Mesothelial cell of epicardium (in vitro differentiated cells): ENCODE measurements at regions not wholly inside any gene's neighbourhood (a gene's known extent, or its start where the extent isn't known, plus 50 kb on each side); places are given as distances from the start of the nearest gene placed in this dataset.

ENCODE experiments used
- DNase-seq, 2 experiments: peaks; one replicate each; pipeline ENCODE4 v3.0.0; 2021; ENCODE audit warnings: low spot score in 2 of 2; ENCODE audit not compliant: unreplicated experiment in 2 of 2
- H3K27ac Mint-ChIP-seq: 2 replicates; pipeline ENCODE4 v1.8.0; 2021; ENCODE audit warnings: mixed read lengths
- H3K27me3 Mint-ChIP-seq: 2 replicates; pipeline ENCODE4 v1.8.0; 2021; ENCODE audit warnings: low read depth, mixed read lengths
- H3K36me3 Mint-ChIP-seq: 2 replicates; pipeline ENCODE4 v1.8.0; 2021; ENCODE audit warnings: mixed read lengths
- H3K4me1 Mint-ChIP-seq: 2 replicates; pipeline ENCODE4 v1.8.0; 2021; ENCODE audit warnings: mixed read lengths
- H3K4me3 Mint-ChIP-seq: 2 replicates; pipeline ENCODE4 v1.8.0; 2021; ENCODE audit warnings: mild to moderate bottlenecking, moderate library complexity, mixed read lengths
- H3K9me3 Mint-ChIP-seq: 2 replicates; pipeline ENCODE4 v1.8.0; 2021; ENCODE audit warnings: mixed read lengths
- CTCF ChIP-seq: fragments of 200-600 bp; sonication (generic); IDR thresholded peaks from one replicate; pipeline ENCODE4 v1.5.0; 2021; ENCODE audit warnings: antibody characterized with exemption; ENCODE audit not compliant: unreplicated experiment

GRCh38 chr5:51944500-51945125 lies 561.4 kb downstream of the ISL1 start:
- no peak for DNase-seq
- no peak for TF ChIP-seq CTCF
- no peak overlapping the region for H3K4me3 Mint-ChIP-seq
- peaks cover 63% of the 10 kb centered on the region for H3K9me3 Mint-ChIP-seq
- no peak overlapping the region for H3K27ac Mint-ChIP-seq
- H3K27me3 Mint-ChIP-seq: no peaks in the 10 kb centered on the region
- H3K36me3 Mint-ChIP-seq: peaks cover 18% of the 10 kb centered on the region
- no peaks in the 10 kb centered on the region for H3K4me1 Mint-ChIP-seq

- Mint-ChIP-seq H3K4me3 (no peak overlapping the region), H3K27ac (no peak overlapping the region), H3K27me3 (no peaks in the 10 kb centered on the region), H3K36me3 (peaks cover 5% of the 10 kb centered on the region), H3K4me1 (peaks cover 10% of the 10 kb centered on the region), H3K9me3 (peaks cover 17% of the 10 kb centered on the region)
- TF ChIP-seq CTCF: no peak
- DNase-seq: no peak
Measured at GRCh38 chr5:51958473-51958872, 575.2 kb downstream of the ISL1 start.

GRCh38 chr5:51960617-51961121 lies 577.4 kb downstream of the ISL1 start:
- no peak overlapping the region for H3K4me3 Mint-ChIP-seq
- no peak overlapping the region for H3K27ac Mint-ChIP-seq
- peaks cover 4% of the 10 kb centered on the region for H3K36me3 Mint-ChIP-seq
- TF ChIP-seq CTCF: peak; percentile 32
- H3K4me1 Mint-ChIP-seq: peaks cover 10% of the 10 kb centered on the region
- no peak for DNase-seq
- H3K27me3 Mint-ChIP-seq: no peaks in the 10 kb centered on the region
- no peaks in the 10 kb centered on the region for H3K9me3 Mint-ChIP-seq

- DNase-seq: no peak
- H3K9me3 Mint-ChIP-seq: no peaks in the 10 kb centered on the region
- no peak for TF ChIP-seq CTCF
- H3K27ac Mint-ChIP-seq: no peak overlapping the region
- no peaks in the 10 kb centered on the region for H3K27me3 Mint-ChIP-seq
- H3K4me3 Mint-ChIP-seq: no peak overlapping the region
- H3K36me3 Mint-ChIP-seq: no peaks in the 10 kb centered on the region
- peaks cover 10% of the 10 kb centered on the region for H3K4me1 Mint-ChIP-seq
Measured at GRCh38 chr5:51961154-51961562, 577.9 kb downstream of the ISL1 start.

GRCh38 chr5:51968756-51969155 lies 585.5 kb downstream of the ISL1 start:
- Mint-ChIP-seq H3K27me3 (no peaks in the 10 kb centered on the region), H3K36me3 (no peaks in the 10 kb centered on the region), H3K4me3 (no peak overlapping the region), H3K27ac (no peak overlapping the region), H3K4me1 (no peaks in the 10 kb centered on the region), H3K9me3 (no peaks in the 10 kb centered on the region)
- no peak for TF ChIP-seq CTCF
- no peak for DNase-seq

GRCh38 chr5:51974834-51975233 lies 591.6 kb downstream of the ISL1 start:
- H3K36me3 Mint-ChIP-seq: no peaks in the 10 kb centered on the region
- no peak for TF ChIP-seq CTCF
- no peak overlapping the region for H3K4me3 Mint-ChIP-seq
- H3K27ac Mint-ChIP-seq: no peak overlapping the region
- no peak for DNase-seq
- no peaks in the 10 kb centered on the region for H3K9me3 Mint-ChIP-seq
- no peaks in the 10 kb centered on the region for H3K27me3 Mint-ChIP-seq
- no peaks in the 10 kb centered on the region for H3K4me1 Mint-ChIP-seq
